Glutamatergic neuron (in vitro differentiated cells): ENCODE measurements at regions not wholly inside any gene's neighbourhood (a gene's known extent, or its start where the extent isn't known, plus 50 kb on each side); places are given as distances from the start of the nearest gene placed in this dataset.

Experiments used
- DNase-seq: peaks from one replicate; pipeline ENCODE4 v3.0.0; 2022
- H3K27ac Mint-ChIP-seq: one replicate; pipeline ENCODE4 v1.8.0; 2020; ENCODE audit warnings: mild to moderate bottlenecking, mixed read lengths, inconsistent platforms; ENCODE audit not compliant: unreplicated experiment
- H3K27me3 Mint-ChIP-seq: one replicate; pipeline ENCODE4 v1.8.0; 2020; ENCODE audit warnings: mild to moderate bottlenecking, moderate library complexity, mixed read lengths, inconsistent platforms; ENCODE audit not compliant: unreplicated experiment
- H3K36me3 Mint-ChIP-seq: one replicate; pipeline ENCODE4 v1.8.0; 2020; ENCODE audit warnings: mild to moderate bottlenecking, mixed read lengths, inconsistent platforms; ENCODE audit not compliant: unreplicated experiment
- H3K4me1 Mint-ChIP-seq: one replicate; pipeline ENCODE4 v1.8.0; 2020; ENCODE audit warnings: mild to moderate bottlenecking, low read depth, mixed read lengths, inconsistent platforms; ENCODE audit not compliant: unreplicated experiment
- H3K4me3 Mint-ChIP-seq: one replicate; pipeline ENCODE4 v1.8.0; 2020; ENCODE audit warnings: mild to moderate bottlenecking, mixed read lengths, inconsistent platforms; ENCODE audit not compliant: unreplicated experiment
- H3K9me3 Mint-ChIP-seq: one replicate; pipeline ENCODE4 v1.8.0; 2020; ENCODE audit warnings: mild to moderate bottlenecking, moderate library complexity, mixed read lengths, inconsistent platforms; ENCODE audit not compliant: unreplicated experiment
- CTCF ChIP-seq: fragments of 200-600 bp; sonication (generic); IDR thresholded peaks from one replicate; pipeline ENCODE4 v1.5.0; 2021; ENCODE audit not compliant: partially characterized antibody, unreplicated experiment

- H3K27ac Mint-ChIP-seq = no peak overlapping the region
- no peak for DNase-seq
- no peaks in the 10 kb centered on the region for H3K36me3 Mint-ChIP-seq
- H3K4me3 Mint-ChIP-seq = no peak overlapping the region
- no peaks in the 10 kb centered on the region for H3K9me3 Mint-ChIP-seq
- no peak for TF ChIP-seq CTCF
- peaks cover 2% of the 10 kb centered on the region for H3K27me3 Mint-ChIP-seq
- peaks cover 6% of the 10 kb centered on the region for H3K4me1 Mint-ChIP-seq
These were observed 1420.1 kb upstream of the TENM3 start for GRCh38 chr4:180823108-180823507.

- no peak for DNase-seq
- Mint-ChIP-seq H3K4me1 (peaks cover 9% of the 10 kb centered on the region), H3K9me3 (no peaks in the 10 kb centered on the region), H3K27me3 (peaks cover 2% of the 10 kb centered on the region), H3K27ac (no peak overlapping the region), H3K36me3 (no peaks in the 10 kb centered on the region), H3K4me3 (no peak overlapping the region)
- TF ChIP-seq CTCF = no peak
These were observed 1415.8 kb upstream of the TENM3 start for GRCh38 chr4:180827232-180828009.

- Mint-ChIP-seq H3K9me3 (no peaks in the 10 kb centered on the region), H3K36me3 (no peaks in the 10 kb centered on the region), H3K4me1 (peaks cover 9% of the 10 kb centered on the region), H3K27me3 (peaks cover 2% of the 10 kb centered on the region), H3K4me3 (no peak overlapping the region), H3K27ac (no peak overlapping the region)
- DNase-seq = no peak
- peak; percentile 77 for TF ChIP-seq CTCF
These were observed 1414.7 kb upstream of the TENM3 start for GRCh38 chr4:180828455-180829018.

- no peak for DNase-seq
- Mint-ChIP-seq H3K4me3 (no peak overlapping the region), H3K9me3 (no peaks in the 10 kb centered on the region), H3K27me3 (peaks cover 2% of the 10 kb centered on the region), H3K27ac (no peak overlapping the region), H3K36me3 (no peaks in the 10 kb centered on the region), H3K4me1 (peaks cover 9% of the 10 kb centered on the region)
- peak; percentile 54 for TF ChIP-seq CTCF
These were observed 1411.1 kb upstream of the TENM3 start for GRCh38 chr4:180832073-180832472.

GRCh38 chr4:180840142-180840541, 1403.1 kb upstream of the TENM3 start:
- Mint-ChIP-seq H3K27me3 (no peaks in the 10 kb centered on the region), H3K36me3 (no peaks in the 10 kb centered on the region), H3K9me3 (no peaks in the 10 kb centered on the region), H3K4me1 (no peaks in the 10 kb centered on the region), H3K27ac (no peak overlapping the region), H3K4me3 (no peak overlapping the region)
- DNase-seq = no peak
- TF ChIP-seq CTCF = no peak
